SK-N-SH (cell line): ENCODE measurements at regions not wholly inside any gene's neighbourhood (a gene's known extent, or its start where the extent isn't known, plus 50 kb on each side); places are given as distances from the start of the nearest gene placed in this dataset.

ENCODE experiments used
- CTCF ChIA-PET: fragments of 300-600, 350-600 bp; formaldehyde crosslinking; extraction: SDS; loops from one replicate; lab custom pipeline; 2021; lab: Yijun Ruan, JAX
- POLR2A ChIA-PET: fragments of 350-600 bp; sonication (Branson Sonifier 250); formaldehyde crosslinking; extraction: SDS; loops from one replicate; lab custom pipeline; 2020; ENCODE audit warnings: antibody characterized with exemption, inconsistent platforms; lab: Yijun Ruan, JAX
- DNase-seq: peaks from one replicate; pipeline ENCODE4 v3.0.0; 2012
- H2AFZ ChIP-seq: fragments of 200-600 bp; sonication (generic); 2 replicates; pipeline ENCODE4 v1.8.1; 2016; ENCODE audit warnings: antibody characterized with exemption, mild to moderate bottlenecking, low read depth
- H3F3A ChIP-seq: fragments of 200-600 bp; sonication (generic); replicated peaks from 2 replicates; pipeline ENCODE3; 2016; ENCODE audit warnings: antibody characterized with exemption, mild to moderate bottlenecking; ENCODE audit not compliant: insufficient read depth
- H3K27ac ChIP-seq, 2 experiments: fragments of 200-500 bp in 1 of 2; fragments of 200-600 bp in 1 of 2; sonication (Bioruptor generic) in 1 of 2; sonication (generic), shearing (Covaris generic) in 1 of 2; 2 replicates each; pipeline versions ENCODE4 v1.5.1 to v1.6.1; 2014 to 2016; ENCODE audit warnings: low read depth in 2 of 2, inconsistent platforms in 1 of 2, low read length in 1 of 2, mild to moderate bottlenecking in 1 of 2, mixed read lengths in 1 of 2
- H3K27me3 ChIP-seq: fragments of 200-600 bp; sonication (generic), shearing (Covaris generic); 2 replicates; pipeline ENCODE4 v1.6.1; 2016; ENCODE audit warnings: mixed run types; ENCODE audit not compliant: insufficient read depth
- H3K36me3 ChIP-seq, 2 experiments: fragments of 200-500 bp in 1 of 2; fragments of 200-600 bp in 1 of 2; sonication (Bioruptor generic) in 1 of 2; sonication (generic) in 1 of 2; replicated peaks in 1 of 2; 2 replicates each; pipeline versions ENCODE3 to v1.5.1; 2014 to 2016; ENCODE audit warnings: low read length in 1 of 2, mild to moderate bottlenecking in 1 of 2; ENCODE audit not compliant: insufficient read depth in 2 of 2, control insufficient read depth in 1 of 2
- H3K4me1 ChIP-seq, 2 experiments: fragments of 200-500 bp in 1 of 2; fragments of 200-600 bp in 1 of 2; sonication (Bioruptor generic) in 1 of 2; sonication (generic), shearing (Covaris generic) in 1 of 2; 2 replicates each; pipeline versions ENCODE4 v1.5.1 to v1.6.1; 2014 to 2016; ENCODE audit warnings: low read depth in 1 of 2, low read length in 1 of 2, mixed run types in 1 of 2; ENCODE audit not compliant: insufficient read depth in 2 of 2, control insufficient read depth in 1 of 2
- H3K4me2 ChIP-seq: fragments of 200-600 bp; sonication (generic), shearing (Covaris generic); 2 replicates; pipeline ENCODE4 v1.6.1; 2017; ENCODE audit warnings: mixed run types
- H3K4me3 ChIP-seq, 2 experiments: fragments of 200-500 bp in 1 of 2; fragments of 200-600 bp in 1 of 2; sonication (Bioruptor generic) in 1 of 2; sonication (generic), shearing (Covaris generic) in 1 of 2; 2 replicates each; pipeline versions ENCODE4 v1.5.1 to v1.8.1; 2014 to 2016; ENCODE audit warnings: low read depth in 2 of 2, inconsistent platforms in 1 of 2, low read length in 1 of 2, mild to moderate bottlenecking in 1 of 2, mixed read lengths in 1 of 2, moderate library complexity in 1 of 2
- H3K79me2 ChIP-seq: fragments of 200-600 bp; sonication (generic); 2 replicates; pipeline ENCODE4 v1.8.1; 2017; ENCODE audit warnings: mild to moderate bottlenecking; ENCODE audit not compliant: insufficient read depth
- H3K9ac ChIP-seq: fragments of 200-600 bp; sonication (generic); 2 replicates; pipeline ENCODE4 v1.6.1; 2017; ENCODE audit warnings: mixed run types
- H3K9me2 ChIP-seq: fragments of 200-600 bp; sonication (generic); 2 replicates; pipeline ENCODE4 v1.6.1; 2017; ENCODE audit warnings: mixed run types
- H3K9me3 ChIP-seq: fragments of 200-600 bp; sonication (generic); 2 replicates; pipeline ENCODE4 v1.6.1; 2017; ENCODE audit warnings: mixed run types, mild to moderate bottlenecking, moderate library complexity
- H4K20me1 ChIP-seq: fragments of 200-600 bp; sonication (generic); 2 replicates; pipeline ENCODE4 v1.6.1; 2017; ENCODE audit warnings: mild to moderate bottlenecking, mixed run types; ENCODE audit not compliant: insufficient read depth
- CHD2 ChIP-seq: fragments of 150-350 bp; IDR thresholded peaks from 2 replicates; pipeline ENCODE4 v1.6.1; 2018; ENCODE audit warnings: low read length; ENCODE audit not compliant: partially characterized antibody
- ELF1 ChIP-seq: IDR thresholded peaks from 2 replicates; pipeline ENCODE4 v1.4.0; 2012
- EZH2phosphoT487 ChIP-seq: fragments of 200-600 bp; sonication (generic); IDR thresholded peaks from 2 replicates; pipeline ENCODE4 v1.6.1; 2017; ENCODE audit warnings: low read depth, mixed run types, mild to moderate bottlenecking, antibody characterized with exemption, moderate library complexity, borderline replicate concordance
- FOXJ3 ChIP-seq: sonication (generic); formaldehyde crosslinking; IDR thresholded peaks from 2 replicates; pipeline ENCODE4 v1.5.1; 2020; ENCODE audit warnings: mild to moderate bottlenecking, missing genetic modification reagents
- IRF3 ChIP-seq: fragments of 150-350 bp; IDR thresholded peaks from 2 replicates; pipeline ENCODE4 v1.6.1; 2016; ENCODE audit warnings: mild to moderate bottlenecking, low read depth, low read length
- MAX ChIP-seq: IDR thresholded peaks from 2 replicates; pipeline ENCODE4 v1.4.0; 2012; ENCODE audit warnings: low read depth
- NFIC ChIP-seq: IDR thresholded peaks from 2 replicates; pipeline ENCODE4 v1.4.0; 2012; ENCODE audit warnings: borderline replicate concordance
- PBX3 ChIP-seq: IDR thresholded peaks from 2 replicates; pipeline ENCODE4; 2012
- POLR2AphosphoS5 ChIP-seq: IDR thresholded peaks from 2 replicates; pipeline ENCODE4 v1.6.1; 2012; ENCODE audit warnings: low read depth, low read length
- RAD21 ChIP-seq: IDR thresholded peaks from 2 replicates; pipeline ENCODE4 v1.6.1; 2012; ENCODE audit warnings: mild to moderate bottlenecking, low read length
- TCF12 ChIP-seq: IDR thresholded peaks from 2 replicates; pipeline ENCODE4 v1.4.0; 2012
- TEAD4 ChIP-seq: IDR thresholded peaks from 2 replicates; pipeline ENCODE4 v1.4.0; 2012; ENCODE audit warnings: mild to moderate bottlenecking, borderline replicate concordance; ENCODE audit not compliant: insufficient read depth
- WGBS: methylation state at CpG from one replicate; pipeline ENCODE4 v1.1.6; 2017; ENCODE audit warnings: low lambda C conversion rate; 5-methylcytosine and 5-hydroxymethylcytosine counted together

DNA sequence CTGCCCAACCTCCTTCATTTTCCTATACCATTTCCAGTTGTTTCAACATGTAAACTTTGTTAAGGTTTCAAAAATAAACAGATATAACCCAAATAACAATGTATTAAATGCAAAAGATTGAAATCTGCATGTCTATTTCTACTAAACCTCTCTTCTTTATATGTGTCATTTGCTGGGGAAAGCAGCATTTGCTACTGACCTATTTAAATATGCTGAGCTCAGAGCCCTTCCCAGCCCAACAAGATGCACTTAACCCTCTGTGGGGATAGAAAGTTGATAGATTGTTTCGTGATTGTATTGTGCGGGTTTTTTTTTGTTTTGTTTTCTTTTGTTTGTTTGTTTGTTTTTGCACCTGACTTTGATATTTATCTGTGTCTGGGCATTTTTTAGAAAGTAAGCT, 139.5 kb downstream of the UCHL1 start:
- Histone ChIP-seq H3K9me3 (no peaks in the 10 kb centered on the region), H2AFZ (no peak overlapping the region), H3K79me2 (no peaks in the 10 kb centered on the region), H3K4me3 (no peak overlapping the region), H3K27ac (no peak overlapping the region), H4K20me1 (no peaks in the 10 kb centered on the region), H3K9me2 (no peaks in the 10 kb centered on the region), H3K4me2 (no peak overlapping the region), H3F3A (no peaks in the 10 kb centered on the region), H3K36me3 (no peaks in the 10 kb centered on the region), H3K4me1 (no peaks in the 10 kb centered on the region; a peak in 2 of 4 replicates), H3K9ac (no peak overlapping the region), H3K27me3 (no peaks in the 10 kb centered on the region)
- WGBS, result 64% methylated on average over 2 of the region's 2 CpGs
- TF ChIP-seq TEAD4 (no peak), PBX3 (no peak), MAX (no peak), POLR2AphosphoS5 (no peak)
- DNase-seq, result no peak
- CTCF ChIA-PET, result interaction anchor here (1.2 kb wide), 1 partner anchor 27 kb away, joined by 3 read pairs; no protein-coding TSS in a partner anchor
- POLR2A ChIA-PET, result no interaction called here

GRCh38 chr4:41396869-41397268, 140.1 kb downstream of the UCHL1 start:
- no peak overlapping the region for H3K4me3 ChIP-seq
- H4K20me1 ChIP-seq, result no peaks in the 10 kb centered on the region
- H3K79me2 ChIP-seq, result no peaks in the 10 kb centered on the region
- WGBS, result 25% methylated on average over 2 of the region's 2 CpGs
- no peaks in the 10 kb centered on the region for H3K9me3 ChIP-seq
- no peak overlapping the region for H3K4me2 ChIP-seq
- H3K4me1 ChIP-seq, result no peaks in the 10 kb centered on the region; a peak in 2 of 4 replicates
- H3K9me2 ChIP-seq, result no peaks in the 10 kb centered on the region
- no peak overlapping the region for H2AFZ ChIP-seq
- TF ChIP-seq RAD21, result no peak
- no peak for TF ChIP-seq IRF3
- no peak for TF ChIP-seq TCF12
- no peak for TF ChIP-seq ELF1
- TF ChIP-seq NFIC, result no peak
- TF ChIP-seq EZH2phosphoT487, result no peak
- no peak for TF ChIP-seq CHD2
- TF ChIP-seq PBX3, result no peak
- TF ChIP-seq MAX, result no peak
- TF ChIP-seq FOXJ3 (CRISPR knock-in tag), result no peak
- no peaks in the 10 kb centered on the region for H3K27me3 ChIP-seq
- H3F3A ChIP-seq, result no peaks in the 10 kb centered on the region
- H3K36me3 ChIP-seq, result no peaks in the 10 kb centered on the region
- no peak overlapping the region for H3K9ac ChIP-seq
- ChIA-PET POLR2A (no interaction called here), CTCF (interaction anchor here (1.2 kb wide), 2 partner anchors 10 to 27 kb away, joined by 3 read pairs; no protein-coding TSS in a partner anchor)
- no peak overlapping the region for H3K27ac ChIP-seq
- no peak for DNase-seq
